ENCODE measurements at regions not wholly inside any gene's neighbourhood (a gene's known extent, or its start where the extent isn't known, plus 50 kb on each side); places are given as distances from the start of the nearest gene placed in this dataset.
A peak's percentile ranks its signal among the peaks of the same experiment; 100 is the strongest.

GRCh38 chr20:17856837-17857605 lies 111.6 kb downstream of the SNX5 start:
- DNase-seq = no peak

- peak; percentile 44 for DNase-seq
Observed at GRCh38 chr20:17856024-17856564, 112.5 kb downstream of the SNX5 start.

GRCh38 chr20:17854307-17854903 lies 114.2 kb downstream of the SNX5 start:
- DNase-seq = no peak

GRCh38 chr20:17852323-17852722 lies 116.3 kb downstream of the SNX5 start:
- no peak for DNase-seq

GRCh38 chr20:17850684-17851026 lies 117.9 kb downstream of the SNX5 start:
- DNase-seq = no peak

GRCh38 chr20:17849901-17850683 lies 118.5 kb downstream of the SNX5 start:
- DNase-seq = no peak

- no peak for DNase-seq
Observed at GRCh38 chr20:17849138-17849900, 119.3 kb downstream of the SNX5 start.

- no peak for DNase-seq
Observed at GRCh38 chr20:17848249-17849048, 120.1 kb downstream of the SNX5 start.

- peak; percentile 50 for DNase-seq
Observed at GRCh38 chr20:17845701-17846475, 122.7 kb downstream of the SNX5 start.

- no peak for DNase-seq
Observed at GRCh38 chr20:17844549-17845298, 123.9 kb downstream of the SNX5 start.

- no peak for DNase-seq
Observed at GRCh38 chr20:17844133-17844429, 124.5 kb downstream of the SNX5 start.

GRCh38 chr20:17843246-17844132 lies 125.1 kb downstream of the SNX5 start:
- DNase-seq = peak; percentile 49

- no peak for DNase-seq
Observed at GRCh38 chr20:17841751-17842215, 126.8 kb downstream of the SNX5 start.

- no peak for DNase-seq
Observed at GRCh38 chr20:17840423-17840822, 128.2 kb downstream of the SNX5 start.

- no peak for DNase-seq
Observed at GRCh38 chr20:17838921-17839320, 129.7 kb downstream of the SNX5 start.

- no peak for DNase-seq
Observed at GRCh38 chr20:17837179-17837578, 131.4 kb downstream of the SNX5 start.

- DNase-seq = no peak
Observed at GRCh38 chr20:17836303-17836861, 132.2 kb downstream of the SNX5 start.

- DNase-seq = no peak
Observed at GRCh38 chr20:17835934-17836300, 132.7 kb downstream of the SNX5 start.

Measured in CD4-positive, alpha-beta T cell treated with Interleukin-15 for 1 hour (primary cell).